IPS-15b (cell line): ENCODE measurements at regions not wholly inside any gene's neighbourhood (a gene's known extent, or its start where the extent isn't known, plus 50 kb on each side); places are given as distances from the start of the nearest gene placed in this dataset.

Experiments
- H3K27me3 ChIP-seq: one replicate; pipeline ENCODE4 v1.6.1; 2013; ENCODE audit warnings: low read length; ENCODE audit not compliant: control insufficient read depth, insufficient read depth
- H3K36me3 ChIP-seq: one replicate; pipeline ENCODE4 v1.6.1; 2013; ENCODE audit warnings: low read length; ENCODE audit not compliant: control insufficient read depth, insufficient read depth
- H3K4me1 ChIP-seq: one replicate; pipeline ENCODE4 v1.6.1; 2013; ENCODE audit warnings: mild to moderate bottlenecking, low read length; ENCODE audit not compliant: control insufficient read depth, insufficient read depth
- H3K4me3 ChIP-seq: one replicate; pipeline ENCODE4 v1.5.1; 2013; ENCODE audit warnings: low read depth, low read length
- H3K9ac ChIP-seq: one replicate; pipeline ENCODE4 v1.6.1; 2013; ENCODE audit warnings: low read depth, mild to moderate bottlenecking, low read length
- H3K9me3 ChIP-seq: one replicate; pipeline ENCODE4 v1.6.1; 2013; ENCODE audit warnings: mild to moderate bottlenecking, low read length; ENCODE audit not compliant: control insufficient read depth, insufficient read depth

DNA sequence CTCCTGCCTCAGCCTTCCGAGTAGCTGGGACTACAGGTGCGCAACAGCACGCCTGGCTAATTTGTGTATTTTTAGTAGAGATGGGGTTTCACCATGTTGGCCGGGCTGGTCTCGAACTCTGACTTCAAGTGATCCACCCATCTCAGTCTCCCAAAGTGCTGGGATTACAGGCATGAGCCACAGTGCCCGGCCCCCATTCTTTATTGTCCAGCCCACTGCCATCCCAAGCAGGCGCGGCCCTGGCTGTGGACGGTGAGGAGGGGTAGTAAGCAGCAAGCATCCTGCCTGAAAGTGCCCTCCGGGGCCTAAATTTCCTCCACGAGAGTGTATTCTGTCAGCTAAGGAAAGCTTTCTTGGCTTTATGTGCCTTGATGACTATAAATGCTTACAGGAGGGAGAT, 113.2 kb upstream of the CSF3R start:
- Histone ChIP-seq H3K4me3 (no peak overlapping the region), H3K9ac (no peak overlapping the region), H3K27me3 (no peaks in the 10 kb centered on the region), H3K36me3 (no peaks in the 10 kb centered on the region), H3K9me3 (no peaks in the 10 kb centered on the region), H3K4me1 (peaks cover under 1% of the 10 kb centered on the region)

DNA sequence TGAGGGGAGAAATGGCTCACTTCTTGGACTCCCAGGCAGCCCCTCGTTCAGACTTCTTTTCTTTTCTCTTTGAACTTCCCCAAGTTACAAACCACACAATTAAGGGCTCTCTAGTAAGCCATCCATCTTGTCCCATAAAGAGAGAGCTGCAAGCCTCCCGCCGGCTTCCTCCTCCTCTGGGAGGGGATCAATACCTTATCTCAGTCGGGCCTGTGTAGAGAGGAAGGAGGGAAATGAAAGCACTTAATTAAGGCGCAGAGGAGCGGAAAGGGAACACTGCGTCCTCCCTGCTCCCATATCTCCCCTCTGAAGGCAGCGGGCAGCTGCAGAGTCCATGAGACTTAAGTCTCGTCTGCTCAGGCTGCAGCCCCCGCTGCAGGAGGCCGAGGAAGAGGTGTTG, 112.6 kb upstream of the CSF3R start:
- H3K4me1 ChIP-seq = peaks cover 5% of the 10 kb centered on the region
- H3K9ac ChIP-seq = no peak overlapping the region
- no peaks in the 10 kb centered on the region for H3K9me3 ChIP-seq
- no peak overlapping the region for H3K4me3 ChIP-seq
- no peaks in the 10 kb centered on the region for H3K27me3 ChIP-seq
- no peaks in the 10 kb centered on the region for H3K36me3 ChIP-seq

DNA sequence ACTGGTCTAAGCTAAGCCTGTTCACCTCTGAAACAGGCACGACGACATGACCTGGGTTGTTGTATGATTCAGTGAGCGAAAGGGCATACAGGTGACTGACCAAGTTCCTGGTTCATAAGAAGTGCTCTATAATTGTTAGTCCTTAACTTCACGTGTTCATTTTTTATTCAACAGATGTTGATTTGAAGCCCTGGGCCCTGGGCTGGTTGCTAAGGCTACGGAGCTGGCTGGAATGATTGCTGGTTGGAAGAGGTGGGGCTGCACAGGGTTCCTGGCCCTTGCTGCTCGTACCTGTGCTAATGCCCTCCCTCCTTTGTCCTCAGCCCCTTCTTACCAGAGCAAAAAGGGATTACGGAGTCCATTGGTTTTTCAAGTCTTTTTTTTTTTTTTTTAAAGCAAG, 111.3 kb upstream of the CSF3R start:
- H3K27me3 ChIP-seq = no peaks in the 10 kb centered on the region
- H3K4me1 ChIP-seq = peaks cover 5% of the 10 kb centered on the region
- no peaks in the 10 kb centered on the region for H3K36me3 ChIP-seq
- H3K9ac ChIP-seq = no peak overlapping the region
- no peaks in the 10 kb centered on the region for H3K9me3 ChIP-seq
- no peak overlapping the region for H3K4me3 ChIP-seq

- Histone ChIP-seq H3K9ac (no peak overlapping the region), H3K4me1 (peaks cover 8% of the 10 kb centered on the region), H3K36me3 (no peaks in the 10 kb centered on the region), H3K27me3 (no peaks in the 10 kb centered on the region), H3K9me3 (no peaks in the 10 kb centered on the region), H3K4me3 (peak overlapping the region; percentile 6)
These were observed 108.6 kb upstream of the CSF3R start for GRCh38 chr1:36591278-36591677.

- Histone ChIP-seq H3K36me3 (no peaks in the 10 kb centered on the region), H3K9ac (no peak overlapping the region), H3K4me1 (peaks cover 13% of the 10 kb centered on the region), H3K27me3 (no peaks in the 10 kb centered on the region), H3K4me3 (peak overlapping the region; percentile 6), H3K9me3 (no peaks in the 10 kb centered on the region)
These were observed 108.1 kb upstream of the CSF3R start for GRCh38 chr1:36590771-36591170.

GRCh38 chr1:36590264-36590663, 107.6 kb upstream of the CSF3R start:
- H3K4me3 ChIP-seq = no peak overlapping the region
- H3K27me3 ChIP-seq = no peaks in the 10 kb centered on the region
- no peaks in the 10 kb centered on the region for H3K36me3 ChIP-seq
- H3K9me3 ChIP-seq = no peaks in the 10 kb centered on the region
- peaks cover 16% of the 10 kb centered on the region for H3K4me1 ChIP-seq
- no peak overlapping the region for H3K9ac ChIP-seq

DNA sequence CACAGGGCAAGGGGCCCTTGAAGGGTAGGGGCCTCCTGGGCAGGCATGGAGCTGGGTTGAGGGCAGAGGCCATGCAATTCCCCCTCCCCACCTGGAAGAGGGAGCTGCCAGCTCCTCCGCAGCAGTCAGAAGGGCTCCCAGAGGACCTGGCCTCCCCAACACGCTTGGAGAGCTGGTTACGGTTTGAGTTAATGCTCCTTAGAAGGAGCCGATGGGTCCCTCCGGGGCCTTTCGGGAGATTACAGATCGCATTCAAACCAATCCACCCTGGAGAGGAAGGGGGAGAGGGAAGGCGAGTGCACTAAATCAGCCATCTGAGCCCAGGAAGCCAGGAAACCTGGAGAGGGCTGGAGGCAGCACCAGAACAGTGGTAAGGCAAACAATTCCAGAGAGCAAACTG, 106.3 kb upstream of the CSF3R start:
- Histone ChIP-seq H3K36me3 (no peaks in the 10 kb centered on the region), H3K27me3 (no peaks in the 10 kb centered on the region), H3K9ac (no peak overlapping the region), H3K4me1 (peaks cover 24% of the 10 kb centered on the region), H3K9me3 (no peaks in the 10 kb centered on the region), H3K4me3 (no peak overlapping the region)

DNA sequence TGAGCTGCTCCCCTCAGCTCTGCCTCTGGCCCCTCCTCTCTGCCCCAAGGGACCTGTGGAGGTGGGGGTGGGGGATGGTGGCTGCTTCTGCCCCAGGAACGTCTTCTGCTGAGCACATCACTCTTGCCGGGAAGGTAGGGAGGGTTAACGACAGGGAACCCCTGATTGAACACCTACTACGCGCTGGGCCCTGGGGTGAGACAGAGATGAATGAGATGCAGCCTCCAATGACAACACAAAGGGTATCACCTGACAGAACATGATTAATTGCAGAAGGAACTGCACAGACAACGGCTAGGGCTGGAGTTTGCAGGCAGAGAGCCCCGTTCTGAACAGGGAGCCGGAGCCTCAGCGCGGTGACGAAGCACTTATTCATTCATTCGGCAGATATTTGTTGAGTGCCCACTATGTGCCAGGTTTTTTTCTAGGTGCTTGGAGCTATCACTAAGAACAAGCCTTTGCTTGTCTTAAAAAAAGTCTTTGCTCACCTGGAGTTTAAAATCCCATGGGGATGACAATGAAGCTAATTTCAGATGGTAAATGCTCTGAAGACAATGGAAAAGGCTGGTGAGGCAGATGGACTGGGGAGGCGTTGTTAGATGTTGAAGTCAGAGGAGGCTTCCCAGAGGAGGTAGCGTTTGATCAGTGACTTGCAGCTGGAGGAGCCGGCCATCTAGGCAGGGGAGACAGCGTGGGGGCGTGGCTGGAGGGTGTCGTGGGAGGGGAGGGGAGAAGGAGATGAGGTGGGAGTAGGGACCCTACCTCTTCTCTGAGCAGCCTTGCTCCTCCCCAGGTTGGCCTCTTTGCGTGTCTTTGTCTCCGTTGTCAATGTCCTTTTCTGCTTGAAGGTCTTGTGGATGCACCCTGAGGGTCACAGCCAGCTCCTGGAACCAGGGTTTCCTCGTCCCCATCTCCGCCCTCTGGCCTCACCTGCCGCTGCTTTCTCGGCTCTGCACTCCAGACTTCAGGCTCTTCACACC, 103.1 kb upstream of the CSF3R start:
- H3K27me3 ChIP-seq = no peaks in the 10 kb centered on the region

DNA sequence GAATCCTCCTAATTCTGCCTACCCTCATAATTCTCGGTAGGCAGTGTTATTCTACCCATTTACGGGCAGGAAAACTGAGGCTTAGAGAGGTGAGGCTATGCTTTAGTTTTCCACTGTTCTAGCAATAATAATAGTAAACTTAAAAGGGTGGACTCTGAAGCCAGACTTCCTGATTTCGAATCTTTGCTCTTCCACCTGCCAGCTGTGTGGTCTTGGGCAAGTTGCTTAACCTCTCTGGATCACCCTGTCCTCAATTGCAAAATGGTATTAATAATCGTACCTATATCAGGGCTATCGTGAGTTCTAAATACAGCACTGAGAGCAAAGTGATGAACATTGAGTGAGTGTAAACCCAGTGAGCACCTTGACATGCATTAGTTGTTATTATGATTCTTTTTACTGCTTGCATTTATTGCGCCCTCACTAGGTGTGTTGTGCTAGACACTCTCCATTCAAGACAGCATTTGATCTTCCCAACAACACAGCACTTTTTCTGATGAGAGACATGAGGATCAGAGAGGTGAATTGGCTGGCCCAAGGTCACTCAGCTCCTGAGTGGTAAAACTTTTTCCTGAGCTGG, 102.3 kb upstream of the CSF3R start:
- H3K4me3 ChIP-seq = no peak overlapping the region
- H3K36me3 ChIP-seq = no peaks in the 10 kb centered on the region
- H3K9me3 ChIP-seq = no peaks in the 10 kb centered on the region
- H3K27me3 ChIP-seq = no peaks in the 10 kb centered on the region
- no peak overlapping the region for H3K9ac ChIP-seq
- H3K4me1 ChIP-seq = peaks cover 22% of the 10 kb centered on the region

More for the DNA sequence above, 103.1 kb upstream of the CSF3R start:
- Histone ChIP-seq H3K9ac (no peak overlapping the region), H3K4me1 (peaks cover 25% of the 10 kb centered on the region), H3K36me3 (no peaks in the 10 kb centered on the region), H3K4me3 (peak overlapping the region; percentile 1), H3K9me3 (no peaks in the 10 kb centered on the region)

DNA sequence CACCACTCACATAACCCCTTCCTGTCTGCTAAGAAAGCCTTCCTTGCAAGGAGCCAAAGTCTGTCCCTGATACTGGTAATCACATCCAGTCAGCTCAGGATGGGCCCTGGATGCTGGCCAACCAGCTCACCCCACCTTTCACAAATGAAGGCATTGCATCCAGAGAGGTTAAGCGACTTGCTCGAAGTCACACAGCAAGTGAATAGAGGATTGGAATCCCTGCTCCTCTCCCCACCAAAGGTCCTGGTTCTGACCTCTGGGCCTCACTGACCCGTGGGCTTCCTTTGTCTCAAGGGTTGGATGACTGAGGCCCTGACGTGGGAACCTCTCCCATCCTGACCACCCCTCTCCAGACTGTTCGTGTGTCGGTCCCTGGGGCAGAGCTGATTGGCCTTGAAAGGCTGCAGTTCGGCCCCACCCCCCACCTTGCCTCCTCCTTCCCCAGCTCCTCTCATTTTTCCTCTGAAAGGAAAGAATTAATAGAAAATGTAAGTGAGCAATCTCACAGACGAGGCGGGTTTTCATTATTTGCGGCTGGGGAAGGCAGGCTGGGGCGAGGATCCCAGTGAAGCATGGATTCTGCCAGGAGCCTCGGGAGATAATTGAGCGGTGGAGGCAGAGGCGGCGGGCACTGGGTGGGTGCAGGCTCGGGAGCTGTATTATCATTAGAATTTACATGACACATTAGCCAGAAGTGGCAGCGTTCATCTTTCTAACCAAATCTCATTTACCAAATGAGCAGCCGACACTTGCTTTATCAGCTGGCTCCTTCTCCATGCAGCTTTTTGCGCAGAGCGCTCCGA, 101.5 kb upstream of the CSF3R start:
- H3K9me3 ChIP-seq = no peaks in the 10 kb centered on the region
- peaks cover 22% of the 10 kb centered on the region for H3K4me1 ChIP-seq
- no peak overlapping the region for H3K9ac ChIP-seq
- no peaks in the 10 kb centered on the region for H3K27me3 ChIP-seq
- no peaks in the 10 kb centered on the region for H3K36me3 ChIP-seq
- H3K4me3 ChIP-seq = no peak overlapping the region

DNA sequence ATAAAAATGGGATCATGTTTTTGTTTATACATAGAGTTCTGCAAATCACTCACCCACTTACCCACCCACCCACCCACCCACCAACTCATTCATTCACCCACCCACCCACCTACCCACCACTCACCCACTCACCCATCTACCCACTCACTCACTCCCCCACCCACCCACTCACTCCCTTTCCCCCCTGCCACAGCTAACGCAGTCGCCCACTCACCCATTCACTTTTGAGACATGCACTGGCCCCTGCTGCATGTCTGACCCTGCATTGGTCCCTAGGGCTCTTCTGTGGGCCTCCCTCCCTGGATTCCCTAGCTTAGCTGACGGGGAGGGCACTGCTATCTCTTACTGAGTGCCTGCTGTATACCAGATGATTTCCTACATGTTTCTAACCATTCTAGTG, 100.4 kb upstream of the CSF3R start:
- H3K9ac ChIP-seq = no peak overlapping the region
- H3K36me3 ChIP-seq = no peaks in the 10 kb centered on the region
- peaks cover 22% of the 10 kb centered on the region for H3K4me1 ChIP-seq
- no peaks in the 10 kb centered on the region for H3K27me3 ChIP-seq
- H3K4me3 ChIP-seq = no peak overlapping the region
- no peaks in the 10 kb centered on the region for H3K9me3 ChIP-seq
